ENCODE measurements at regions not wholly inside any gene's neighbourhood (a gene's known extent, or its start where the extent isn't known, plus 50 kb on each side); places are given as distances from the start of the nearest gene placed in this dataset.

- no peak for DNase-seq (ENCODE audit: low read depth)
- in situ Hi-C loops (cut with HindIII; ENCODE audit: low pct_unique_long_range_greater_than_20kb, low sequenced_read_pairs): no loop called here
Observed at GRCh38 chr6:159464816-159465215, 228.2 kb downstream of the SOD2 start.

- no peak for DNase-seq (ENCODE audit: low read depth)
- in situ Hi-C loops (cut with HindIII; ENCODE audit: low pct_unique_long_range_greater_than_20kb, low sequenced_read_pairs): no loop called here
Observed at GRCh38 chr6:159463119-159463829, 229.8 kb downstream of the SOD2 start.

GRCh38 chr6:159462431-159462830, 230.6 kb downstream of the SOD2 start:
- in situ Hi-C loops (cut with HindIII; ENCODE audit: low pct_unique_long_range_greater_than_20kb, low sequenced_read_pairs): no loop called here
- no peak for DNase-seq (ENCODE audit: low read depth)

- in situ Hi-C loops (cut with HindIII; ENCODE audit: low pct_unique_long_range_greater_than_20kb, low sequenced_read_pairs): no loop called here
- DNase-seq (ENCODE audit: low read depth): no peak
Observed at GRCh38 chr6:159461998-159462397, 231.0 kb downstream of the SOD2 start.

GRCh38 chr6:159461266-159461665, 231.8 kb downstream of the SOD2 start:
- in situ Hi-C loops (cut with HindIII; ENCODE audit: low pct_unique_long_range_greater_than_20kb, low sequenced_read_pairs): no loop called here
- DNase-seq (ENCODE audit: low read depth): peak; percentile 8

GRCh38 chr6:159460476-159460875, 232.6 kb downstream of the SOD2 start:
- in situ Hi-C loops (cut with HindIII; ENCODE audit: low pct_unique_long_range_greater_than_20kb, low sequenced_read_pairs): no loop called here
- DNase-seq (ENCODE audit: low read depth): no peak

GRCh38 chr6:159456349-159456748, 236.7 kb downstream of the SOD2 start:
- in situ Hi-C loops (cut with HindIII; ENCODE audit: low pct_unique_long_range_greater_than_20kb, low sequenced_read_pairs): no loop called here
- DNase-seq (ENCODE audit: low read depth): no peak

- DNase-seq (ENCODE audit: low read depth): no peak
- in situ Hi-C loops (cut with HindIII; ENCODE audit: low pct_unique_long_range_greater_than_20kb, low sequenced_read_pairs): no loop called here
Observed at GRCh38 chr6:159455700-159456274, 237.3 kb downstream of the SOD2 start.

GRCh38 chr6:159450815-159451465, 242.1 kb downstream of the SOD2 start:
- in situ Hi-C loops (cut with HindIII; ENCODE audit: low pct_unique_long_range_greater_than_20kb, low sequenced_read_pairs): no loop called here

GRCh38 chr6:159446340-159446739, 246.7 kb downstream of the SOD2 start:
- in situ Hi-C loops (cut with HindIII; ENCODE audit: low pct_unique_long_range_greater_than_20kb, low sequenced_read_pairs): no loop called here
- no peak for DNase-seq (ENCODE audit: low read depth)

More at GRCh38 chr6:159450815-159451465, 242.1 kb downstream of the SOD2 start:
- DNase-seq (ENCODE audit: low read depth): no peak

GRCh38 chr6:159445351-159445750, 247.7 kb downstream of the SOD2 start:
- in situ Hi-C loops (cut with HindIII; ENCODE audit: low pct_unique_long_range_greater_than_20kb, low sequenced_read_pairs): no loop called here

GRCh38 chr6:159444056-159444760, 248.8 kb downstream of the SOD2 start:
- in situ Hi-C loops (cut with HindIII; ENCODE audit: low pct_unique_long_range_greater_than_20kb, low sequenced_read_pairs): no loop called here
- no peak for DNase-seq (ENCODE audit: low read depth)

More at GRCh38 chr6:159445351-159445750, 247.7 kb downstream of the SOD2 start:
- DNase-seq (ENCODE audit: low read depth): no peak

GRCh38 chr6:159443417-159443920, 249.6 kb downstream of the SOD2 start:
- DNase-seq (ENCODE audit: low read depth): no peak
- in situ Hi-C loops (cut with HindIII; ENCODE audit: low pct_unique_long_range_greater_than_20kb, low sequenced_read_pairs): no loop called here

GRCh38 chr6:159441704-159441981, 251.4 kb downstream of the SOD2 start:
- DNase-seq (ENCODE audit: low read depth): no peak
- in situ Hi-C loops (cut with HindIII; ENCODE audit: low pct_unique_long_range_greater_than_20kb, low sequenced_read_pairs): no loop called here

GRCh38 chr6:159440911-159441703, 251.9 kb downstream of the SOD2 start:
- in situ Hi-C loops (cut with HindIII; ENCODE audit: low pct_unique_long_range_greater_than_20kb, low sequenced_read_pairs): no loop called here
- DNase-seq (ENCODE audit: low read depth): no peak

- no peak for DNase-seq (ENCODE audit: low read depth)
- in situ Hi-C loops (cut with HindIII; ENCODE audit: low pct_unique_long_range_greater_than_20kb, low sequenced_read_pairs): no loop called here
Observed at GRCh38 chr6:159440349-159440748, 252.7 kb downstream of the SOD2 start.

GRCh38 chr6:159439651-159440050, 253.4 kb downstream of the SOD2 start:
- in situ Hi-C loops (cut with HindIII; ENCODE audit: low pct_unique_long_range_greater_than_20kb, low sequenced_read_pairs): no loop called here
- DNase-seq (ENCODE audit: low read depth): no peak

- in situ Hi-C loops (cut with HindIII; ENCODE audit: low pct_unique_long_range_greater_than_20kb, low sequenced_read_pairs): no loop called here
- DNase-seq (ENCODE audit: low read depth): no peak
Observed at GRCh38 chr6:159438106-159438505, 254.9 kb downstream of the SOD2 start.
